HG02798 (cell line): ENCODE measurements at regions not wholly inside any gene's neighbourhood (a gene's known extent, or its start where the extent isn't known, plus 50 kb on each side); places are given as distances from the start of the nearest gene placed in this dataset.
"Not testable (repeated sequence)": the region's sequence is repeated elsewhere in the genome, so short reads cannot be mapped to it uniquely, and the experiment has no call there.

Experiments
- ATAC-seq: cut with Tn5 transposase; IDR thresholded peaks from one replicate; pipeline ENCODE4 v1.9.1; 2021; ENCODE audit warnings: mild to moderate bottlenecking; ENCODE audit not compliant: unreplicated experiment, poor library complexity

DNA sequence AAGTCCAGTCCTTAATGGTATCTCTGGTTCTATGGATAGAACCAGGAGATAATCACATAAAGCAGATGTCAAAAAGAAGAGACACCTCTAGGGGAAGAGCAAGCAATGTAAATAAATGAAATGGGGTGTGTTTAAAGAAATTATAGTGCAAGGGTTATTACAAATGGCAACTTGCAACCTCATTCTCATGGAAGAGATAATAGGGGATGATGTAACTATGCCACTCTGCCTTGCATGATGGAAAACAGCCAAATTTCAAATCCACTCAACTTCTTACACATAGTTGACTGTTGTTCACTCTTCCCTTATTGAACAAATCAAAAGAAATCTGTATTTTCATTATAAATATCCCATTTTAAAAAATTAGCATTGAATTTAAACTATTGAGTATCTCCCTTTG, 274.0 kb upstream of the TMPRSS15 start:
- no peak for ATAC-seq

DNA sequence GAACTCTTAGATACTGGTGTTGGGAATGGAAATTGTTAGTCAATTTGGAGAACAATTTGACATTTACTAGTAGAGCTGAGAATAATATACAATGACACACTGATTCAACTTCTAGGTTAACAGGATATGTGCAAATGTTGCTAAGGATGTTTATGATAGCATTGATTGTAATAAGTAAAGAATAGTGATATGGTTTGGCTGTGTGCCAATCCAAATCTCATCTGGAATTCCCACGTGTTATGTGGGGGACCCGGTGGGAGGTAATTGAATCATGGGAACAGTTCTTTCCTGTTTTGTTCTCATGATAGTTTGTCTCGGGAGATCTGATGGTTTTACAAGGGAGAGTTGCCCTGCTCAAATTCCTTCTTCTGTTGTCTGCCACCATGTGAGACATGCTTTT, 302.4 kb upstream of the TMPRSS15 start:
- no peak for ATAC-seq

DNA sequence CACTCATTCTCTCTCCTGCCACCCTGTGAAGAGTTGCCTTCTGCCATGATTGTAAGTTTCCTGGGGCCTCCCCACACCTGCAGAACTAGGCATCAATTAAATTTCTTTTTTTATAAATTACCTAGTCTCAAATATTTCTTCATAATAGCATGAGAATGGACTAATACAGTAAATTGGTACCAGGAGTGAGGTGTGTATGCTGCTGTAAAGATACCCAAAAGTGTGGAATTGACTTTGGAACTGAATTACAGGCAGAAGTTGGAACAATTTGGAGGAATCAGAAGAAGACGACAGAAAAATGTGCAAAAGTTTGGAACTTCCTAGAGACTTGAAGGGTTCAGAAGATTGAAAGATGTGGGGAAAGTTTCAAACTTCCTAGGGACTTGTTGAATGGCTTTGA, 308.1 kb upstream of the TMPRSS15 start:
- ATAC-seq = no peak

DNA sequence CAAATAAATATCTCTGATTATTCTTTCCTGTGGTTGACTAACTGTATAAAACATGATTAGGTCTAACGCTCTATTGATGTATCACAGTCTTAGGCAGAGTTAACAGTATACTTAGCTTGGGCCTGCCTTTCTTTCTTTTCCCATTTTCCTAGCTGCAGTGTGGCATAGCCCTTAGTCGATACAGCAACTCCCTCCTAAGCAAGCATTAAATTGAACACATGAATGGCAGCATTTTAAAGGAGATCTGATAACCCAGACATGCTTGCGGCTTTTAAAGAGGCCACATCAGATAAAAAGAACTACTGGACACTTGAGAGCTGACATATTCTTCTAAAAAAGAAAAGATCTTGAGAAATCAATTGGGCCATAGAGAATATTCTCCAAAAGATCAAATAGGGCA, 312.0 kb upstream of the TMPRSS15 start:
- ATAC-seq = no peak

DNA sequence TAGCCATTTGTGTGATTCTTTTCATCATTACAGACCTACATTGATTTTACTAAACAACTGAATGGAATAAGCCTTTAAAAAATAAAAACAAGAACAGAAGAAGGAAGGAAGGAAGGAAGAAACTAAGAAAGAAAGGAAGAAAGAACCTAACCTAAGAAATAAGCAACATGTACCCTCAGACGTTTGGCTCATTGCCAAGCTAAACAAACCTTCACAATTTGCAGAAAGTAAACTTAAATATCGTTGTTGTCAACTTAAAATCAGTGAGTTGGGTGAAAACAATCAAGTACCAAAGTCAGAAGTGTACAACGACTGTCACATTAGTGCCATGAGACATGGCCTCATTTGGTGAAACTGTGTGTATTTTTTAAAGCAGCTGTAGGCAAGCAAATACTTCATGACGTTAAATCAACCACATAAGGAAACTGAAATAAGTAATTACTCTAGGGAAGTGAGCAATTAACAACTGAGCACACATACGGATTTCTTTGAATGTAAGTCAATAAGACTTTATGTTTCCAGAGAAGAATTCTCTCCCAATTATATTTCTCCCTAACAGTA, 313.1 kb upstream of the TMPRSS15 start:
- no peak for ATAC-seq

DNA sequence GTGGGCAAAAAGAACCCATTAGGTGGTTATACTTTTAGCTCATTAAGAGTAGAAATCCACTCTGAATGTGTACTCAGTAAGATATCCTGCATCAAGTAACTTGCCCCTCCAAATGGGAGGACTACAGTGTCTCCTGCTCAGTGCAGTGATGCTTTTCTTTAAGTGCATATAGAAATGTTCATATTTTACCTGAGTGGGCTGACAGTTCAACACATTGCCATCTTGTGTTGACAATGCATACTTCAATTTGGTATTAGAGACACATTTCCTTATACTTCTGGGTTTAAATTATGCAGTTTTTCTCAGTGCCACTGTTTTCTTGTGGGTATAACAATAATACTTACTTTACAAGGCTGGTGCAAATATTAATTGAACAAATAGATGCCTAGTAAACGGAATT, 318.6 kb upstream of the TMPRSS15 start:
- ATAC-seq = no peak

DNA sequence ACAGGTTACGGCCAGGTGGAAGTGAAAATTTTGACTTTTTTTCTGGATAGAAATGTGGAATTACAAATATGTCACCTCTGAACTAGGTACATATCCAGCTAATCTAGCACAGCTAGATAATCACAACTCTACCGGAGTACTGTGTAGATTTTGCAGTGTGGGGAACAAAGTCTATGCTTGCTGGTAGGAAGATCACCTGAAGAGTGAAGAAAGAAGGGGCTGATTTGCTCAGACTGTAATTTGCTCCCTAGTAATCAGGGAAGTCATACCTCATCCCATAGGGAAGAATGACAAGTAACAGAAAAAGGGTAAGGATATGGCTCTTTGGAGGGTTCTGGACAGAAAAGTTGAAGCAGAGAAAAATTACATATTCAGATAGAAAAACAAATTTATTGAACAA, 319.6 kb upstream of the TMPRSS15 start:
- ATAC-seq = no peak

DNA sequence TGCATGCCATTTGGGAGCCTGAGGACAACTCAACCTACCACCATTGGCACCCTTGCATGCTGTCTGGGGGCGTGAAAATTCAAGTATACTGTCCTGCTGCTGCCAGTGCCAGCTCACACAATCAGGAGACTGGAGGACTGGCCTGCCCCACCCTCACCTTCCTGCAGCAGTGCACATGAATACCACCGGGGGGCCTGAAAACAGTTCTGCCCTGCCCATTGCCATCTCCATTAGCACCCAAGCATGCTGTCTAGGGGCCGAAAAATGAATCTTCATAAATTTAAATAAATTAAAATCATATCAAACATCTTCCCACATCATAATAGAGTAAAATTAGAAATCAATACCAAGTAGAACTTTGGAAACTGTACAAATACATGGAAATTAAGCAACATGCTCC, 322.1 kb upstream of the TMPRSS15 start:
- no peak for ATAC-seq

DNA sequence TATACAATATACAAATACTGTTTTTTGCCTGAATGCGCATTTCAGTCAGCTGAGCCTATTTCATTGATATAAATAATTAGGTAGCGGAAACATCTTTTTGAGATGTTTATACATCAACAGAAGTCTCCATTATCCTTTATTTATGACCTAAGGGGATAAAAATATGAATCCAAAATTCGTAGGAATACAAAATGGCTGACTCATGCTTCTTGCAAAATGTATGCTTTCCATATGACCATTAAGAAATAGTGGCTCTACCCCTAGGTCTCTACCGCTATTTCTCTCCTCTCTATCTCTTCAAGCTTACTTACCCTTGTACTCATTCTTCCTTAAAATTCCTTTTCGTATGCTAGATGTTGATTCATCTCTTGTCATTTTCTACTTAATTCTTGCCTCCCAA, 338.4 kb upstream of the TMPRSS15 start:
- ATAC-seq = no peak

DNA sequence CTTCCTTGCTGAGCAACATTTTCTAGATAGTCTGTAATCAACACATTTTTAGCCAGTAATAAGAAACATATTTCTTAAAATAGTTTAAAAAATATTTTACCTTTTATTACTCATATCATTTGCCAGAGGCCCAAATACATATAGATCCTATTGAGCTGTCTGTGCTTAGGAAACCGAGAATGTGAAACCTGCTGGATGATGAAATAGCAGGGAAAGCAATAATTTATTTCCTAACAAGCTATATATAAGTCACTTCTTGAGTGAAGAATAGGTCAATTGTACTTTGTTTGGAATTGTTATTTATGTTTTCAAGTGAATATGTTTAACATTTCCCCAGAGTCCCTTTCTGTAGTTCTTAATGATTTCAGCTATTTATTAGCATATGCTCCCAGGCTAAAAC, 339.9 kb upstream of the TMPRSS15 start:
- no peak for ATAC-seq

DNA sequence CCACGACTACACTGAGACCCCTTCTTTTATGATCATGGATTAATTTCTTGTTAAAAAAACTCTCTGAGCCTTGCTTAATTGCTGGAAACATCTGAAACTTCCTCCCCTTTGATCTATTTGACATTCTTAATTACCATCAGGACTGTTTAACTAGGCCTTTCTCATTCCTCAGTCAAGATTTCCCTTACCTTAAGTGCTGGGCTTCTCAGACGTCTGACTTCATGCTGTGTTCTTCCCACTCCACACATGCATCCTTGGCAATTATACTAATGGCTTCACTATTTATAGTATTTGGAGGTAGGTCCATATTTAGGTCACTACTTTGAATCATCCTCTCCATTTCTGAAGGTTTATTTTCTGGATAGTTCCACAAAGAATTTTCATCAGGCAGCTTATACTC, 341.3 kb upstream of the TMPRSS15 start:
- ATAC-seq = no peak

DNA sequence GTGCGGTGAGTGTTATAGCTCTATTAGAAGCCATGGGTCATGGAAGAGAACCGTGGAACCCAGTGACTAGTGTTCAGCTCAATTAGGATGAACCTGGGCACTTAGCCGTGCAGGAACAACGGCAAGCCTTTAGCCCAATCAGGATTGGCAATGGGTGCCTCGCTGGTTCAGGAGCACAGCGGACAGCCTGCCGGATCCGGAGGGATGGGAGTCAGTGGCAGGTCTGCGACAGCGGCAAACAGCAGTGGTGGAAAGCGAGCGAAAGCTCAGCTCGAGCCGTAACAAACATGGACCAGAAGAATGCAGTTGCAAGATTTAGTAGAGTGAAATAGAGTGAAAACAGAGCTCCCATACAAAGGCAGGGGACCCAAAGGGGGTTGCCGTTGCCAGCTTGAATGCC, 349.3 kb upstream of the TMPRSS15 start:
- ATAC-seq = not testable (repeated sequence)

DNA sequence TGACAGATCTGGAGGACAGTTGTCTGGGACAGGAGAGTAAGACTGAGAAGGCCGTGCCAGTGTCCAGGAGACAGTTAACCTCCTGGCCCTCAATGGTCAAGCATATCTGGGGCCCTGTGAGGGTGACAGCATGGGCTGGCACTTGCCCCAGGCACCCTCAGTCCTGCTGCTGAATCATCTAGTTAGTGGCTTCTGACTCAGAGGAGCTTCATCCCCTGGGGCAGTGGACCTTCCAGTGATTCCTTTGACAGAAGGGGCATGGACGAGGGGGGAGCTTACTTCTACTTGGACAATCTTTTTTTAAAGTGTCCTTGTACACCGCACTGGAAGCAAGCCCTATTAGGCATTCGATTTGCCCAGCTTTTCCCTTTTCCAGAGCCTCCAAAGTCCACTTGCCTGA, 352.7 kb upstream of the TMPRSS15 start:
- not testable (repeated sequence) for ATAC-seq

DNA sequence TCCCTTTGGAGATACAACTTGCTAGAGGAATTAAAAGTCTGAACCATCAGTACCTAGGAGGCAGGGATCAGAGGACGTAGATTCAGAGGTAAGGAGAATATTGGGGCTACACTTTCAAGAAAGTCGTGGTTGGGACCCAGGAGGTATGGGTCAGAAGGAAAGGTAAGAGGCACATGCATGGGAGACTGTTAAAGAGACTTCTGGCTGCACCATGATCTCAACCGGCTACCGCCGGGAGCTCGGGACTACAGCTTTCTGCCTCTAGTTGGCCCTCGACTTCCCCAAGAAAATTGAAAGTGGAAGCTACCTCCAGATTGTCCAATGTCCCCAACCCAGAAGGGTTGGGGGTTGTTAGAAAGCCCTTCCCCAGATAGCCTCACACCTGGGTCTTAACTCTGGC, 355.7 kb upstream of the TMPRSS15 start:
- ATAC-seq = no peak

DNA sequence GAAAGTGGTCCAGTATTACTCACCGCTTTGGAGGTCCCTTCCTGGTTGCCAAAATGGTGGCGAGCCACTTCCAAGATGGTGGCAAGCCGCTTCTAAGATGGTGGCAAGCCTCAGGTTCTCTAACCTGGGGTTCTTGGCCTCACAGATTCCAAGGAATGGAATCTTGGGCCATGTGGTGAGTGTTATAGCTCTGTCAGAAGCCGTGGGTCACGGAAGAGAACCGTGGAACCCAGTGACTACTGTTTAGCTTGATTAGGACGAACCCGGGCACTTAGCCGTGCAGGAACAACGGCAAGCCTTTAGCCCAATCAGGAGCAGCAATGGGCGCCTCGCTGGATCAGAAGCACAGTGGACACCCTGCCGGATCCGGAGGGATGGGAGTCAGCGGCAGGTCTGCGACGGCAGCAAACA, 356.2 kb upstream of the TMPRSS15 start:
- no peak for ATAC-seq

DNA sequence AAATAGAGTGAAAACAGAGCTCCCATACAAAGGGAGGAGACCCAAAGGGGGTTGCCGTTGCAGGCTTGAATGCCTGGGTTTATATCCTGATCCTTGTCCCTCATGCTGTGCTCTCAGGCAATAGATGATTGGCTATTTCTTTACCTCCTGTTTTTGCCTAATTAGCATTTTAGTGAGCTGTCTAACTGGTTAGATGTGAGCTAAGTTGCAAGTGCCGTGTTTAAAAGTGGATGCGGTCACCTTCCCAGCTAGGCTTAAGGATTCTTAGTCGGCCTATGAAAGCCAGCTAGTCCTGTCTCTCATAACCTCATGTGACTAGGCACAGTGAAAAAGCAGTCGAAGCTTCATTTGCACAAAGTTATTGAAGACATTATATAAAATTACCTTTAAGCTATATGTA, 356.7 kb upstream of the TMPRSS15 start:
- no peak for ATAC-seq

DNA sequence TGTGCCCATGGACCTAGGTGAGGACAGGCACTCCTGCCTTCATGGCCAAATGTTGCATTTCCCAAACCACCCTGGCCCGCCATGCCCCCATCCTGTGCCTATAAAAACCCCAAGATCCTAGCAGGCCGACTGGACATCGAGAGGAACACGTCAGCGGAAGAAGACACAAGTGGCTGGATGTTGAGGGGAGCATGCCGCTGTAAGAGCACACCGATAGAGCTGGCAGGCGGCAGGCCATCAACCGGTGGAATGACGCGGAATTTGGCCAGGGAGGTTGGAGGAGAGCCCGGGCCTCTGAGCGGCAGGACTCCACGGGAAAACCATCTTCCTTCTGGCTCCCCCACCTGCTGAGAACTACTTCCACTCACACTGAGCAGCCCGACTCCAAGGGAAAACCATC, 361.1 kb upstream of the TMPRSS15 start:
- no peak for ATAC-seq

DNA sequence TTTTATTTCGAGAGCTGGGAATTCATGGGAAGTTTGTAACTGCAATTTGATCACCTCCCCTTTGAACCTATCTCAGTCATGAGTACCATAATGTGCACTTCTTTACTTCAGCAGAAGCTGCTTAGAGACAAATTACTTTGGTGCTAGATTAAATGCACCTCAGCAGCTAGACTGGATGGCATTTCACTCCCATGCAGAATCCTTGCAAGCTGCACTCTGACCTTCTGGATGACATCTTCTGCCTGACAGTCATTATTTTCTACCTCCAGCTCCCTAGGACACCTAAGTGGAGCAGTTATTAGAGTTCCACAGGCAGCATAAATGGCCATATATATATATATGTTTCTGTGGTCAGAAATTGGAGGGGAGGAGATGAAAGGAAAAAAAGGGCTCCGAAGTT, 366.0 kb upstream of the TMPRSS15 start:
- no peak for ATAC-seq

DNA sequence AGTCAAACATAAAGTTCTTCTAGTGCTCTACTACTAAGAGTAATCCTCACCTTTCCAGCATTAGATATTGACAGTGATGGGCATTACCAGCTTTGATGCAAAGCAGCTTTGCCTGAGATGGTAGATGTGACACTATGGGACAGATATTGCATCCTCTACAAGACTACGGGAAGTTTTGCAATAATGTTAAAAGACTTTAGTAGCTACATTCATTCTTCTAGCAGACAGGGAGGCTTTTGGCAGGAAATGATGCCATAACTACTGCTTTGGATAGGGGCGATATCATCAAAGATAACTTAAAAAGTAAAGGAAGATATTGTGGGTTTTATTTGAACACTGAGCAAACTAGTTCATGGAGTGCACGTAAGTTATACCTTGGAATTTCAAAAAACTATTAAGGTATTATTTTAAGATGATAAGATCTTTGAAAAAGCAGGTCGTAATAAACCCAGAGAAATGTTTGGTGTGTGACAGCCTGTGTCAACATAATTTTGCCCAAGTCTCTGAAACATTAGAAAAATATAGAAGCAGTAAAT, 368.3 kb upstream of the TMPRSS15 start:
- ATAC-seq = no peak

DNA sequence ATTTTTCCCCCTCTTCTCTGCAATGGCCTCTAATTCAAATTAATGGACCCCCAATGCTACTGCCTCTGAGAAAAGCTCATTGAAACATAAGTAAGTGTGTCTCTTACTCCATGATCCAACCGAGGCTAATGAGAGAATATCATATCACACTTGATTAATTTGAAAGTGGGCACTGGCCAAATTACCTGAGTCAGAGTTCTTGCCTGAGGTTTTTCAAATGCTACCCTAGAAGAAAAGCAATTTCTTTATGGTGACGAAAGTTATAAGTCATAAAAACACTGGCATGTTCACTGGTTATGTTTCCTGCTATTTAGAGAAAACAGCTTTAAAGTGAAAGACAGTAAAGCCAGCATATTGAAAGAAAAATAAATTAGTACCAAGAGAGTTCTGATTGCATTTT, 368.8 kb upstream of the TMPRSS15 start:
- no peak for ATAC-seq

DNA sequence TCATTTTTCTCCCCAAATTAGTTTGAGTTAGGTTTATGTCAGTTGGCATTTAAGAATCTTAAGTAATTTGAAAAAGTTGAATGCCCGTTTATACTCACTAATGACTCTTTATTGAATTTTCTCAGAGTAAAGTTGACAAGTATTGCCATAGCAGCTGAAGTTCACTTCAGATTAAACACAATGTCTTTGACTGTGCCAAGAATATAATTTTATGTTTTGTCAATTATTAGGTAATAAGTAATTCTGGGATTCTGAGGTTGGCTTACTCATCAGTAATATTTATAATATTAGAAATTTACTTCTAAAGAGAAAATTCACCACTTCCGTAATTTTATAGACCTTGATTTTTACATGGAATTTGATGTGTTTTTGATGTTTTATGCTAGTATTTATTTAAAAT, 369.3 kb upstream of the TMPRSS15 start:
- ATAC-seq = no peak

DNA sequence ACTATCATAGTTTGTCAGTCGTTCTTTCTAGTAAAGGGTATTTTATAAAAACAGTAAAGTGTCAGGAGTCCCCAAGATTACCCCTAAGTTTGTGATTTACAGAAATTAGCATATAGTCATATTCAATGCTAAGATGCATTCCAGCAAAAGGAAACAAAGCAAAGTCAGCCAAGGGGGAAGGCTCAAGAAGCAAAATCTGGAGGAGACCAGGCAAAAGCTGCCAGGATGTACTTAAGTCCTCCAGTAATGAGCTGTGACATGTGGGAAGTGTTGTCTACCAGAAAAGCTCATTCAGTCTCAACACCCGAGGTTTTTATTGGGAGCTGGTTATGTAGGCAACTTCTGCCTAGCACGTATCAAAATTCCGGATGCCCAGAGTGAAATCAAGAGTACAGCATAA, 373.4 kb upstream of the TMPRSS15 start:
- ATAC-seq = no peak

DNA sequence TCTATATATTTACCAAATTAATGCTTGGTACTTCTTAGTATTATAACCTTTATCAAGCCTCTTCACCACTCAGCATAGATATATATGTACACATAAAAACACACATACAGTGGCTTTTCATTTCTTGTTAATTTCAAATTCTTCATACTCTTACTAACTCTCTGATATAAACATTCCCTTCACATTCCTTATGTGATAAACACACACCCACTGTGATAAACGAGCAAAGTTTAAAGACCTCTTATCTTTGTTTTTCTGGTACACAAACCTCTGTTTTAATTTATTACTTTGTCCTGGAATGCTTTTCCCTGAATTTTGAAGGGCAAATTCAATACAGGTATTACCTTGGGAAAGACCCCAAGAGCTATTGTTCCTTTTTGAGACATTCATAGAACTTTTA, 379.1 kb upstream of the TMPRSS15 start:
- no peak for ATAC-seq
